ENCODE measurements at regions not wholly inside any gene's neighbourhood (a gene's known extent, or its start where the extent isn't known, plus 50 kb on each side); places are given as distances from the start of the nearest gene placed in this dataset.
A peak's percentile ranks its signal among the peaks of the same experiment; 100 is the strongest.

DNA sequence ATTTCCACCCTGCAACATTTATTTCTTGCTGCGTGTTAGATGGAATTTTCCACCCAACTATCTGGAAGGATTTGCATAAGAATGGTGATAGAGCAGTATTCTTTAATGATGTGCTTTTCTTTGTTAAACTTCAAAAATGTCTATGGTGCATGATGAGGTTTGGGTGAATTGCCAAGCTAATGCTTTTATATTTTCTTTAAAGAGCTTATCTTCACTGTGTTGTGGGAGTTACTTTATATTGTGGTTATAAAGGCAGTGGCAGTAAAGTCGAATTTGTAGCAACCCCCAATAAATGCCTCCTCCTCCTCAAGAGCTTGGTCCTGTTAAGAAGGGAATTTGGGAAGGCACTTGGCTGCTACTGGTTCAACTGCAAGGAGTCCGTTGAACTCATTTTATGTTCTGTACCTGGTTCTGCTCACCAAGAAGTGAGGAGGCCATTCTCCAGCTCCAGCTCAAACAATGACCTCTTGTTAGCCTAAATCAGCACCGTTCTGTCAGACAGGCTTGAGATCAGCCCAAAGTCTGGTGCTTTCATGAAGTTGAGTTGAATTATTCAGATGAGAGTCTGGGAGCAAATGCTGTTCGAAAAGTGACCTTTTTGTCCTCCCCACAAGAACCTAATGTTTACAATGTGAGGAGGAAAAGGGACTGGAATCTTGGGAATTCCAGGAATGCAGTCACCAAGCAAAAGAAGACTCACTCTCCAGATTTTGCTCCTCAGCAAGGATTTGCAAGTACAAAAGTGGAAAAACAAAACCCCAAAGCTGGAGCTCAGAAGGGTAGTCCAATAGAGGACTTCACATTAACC lies 217.0 kb downstream of the TMEM38B start:
- H3K4me3 ChIP-seq (ENCODE audit: severe bottlenecking), result no peak overlapping the region
- TF ChIP-seq, protein P1, sequence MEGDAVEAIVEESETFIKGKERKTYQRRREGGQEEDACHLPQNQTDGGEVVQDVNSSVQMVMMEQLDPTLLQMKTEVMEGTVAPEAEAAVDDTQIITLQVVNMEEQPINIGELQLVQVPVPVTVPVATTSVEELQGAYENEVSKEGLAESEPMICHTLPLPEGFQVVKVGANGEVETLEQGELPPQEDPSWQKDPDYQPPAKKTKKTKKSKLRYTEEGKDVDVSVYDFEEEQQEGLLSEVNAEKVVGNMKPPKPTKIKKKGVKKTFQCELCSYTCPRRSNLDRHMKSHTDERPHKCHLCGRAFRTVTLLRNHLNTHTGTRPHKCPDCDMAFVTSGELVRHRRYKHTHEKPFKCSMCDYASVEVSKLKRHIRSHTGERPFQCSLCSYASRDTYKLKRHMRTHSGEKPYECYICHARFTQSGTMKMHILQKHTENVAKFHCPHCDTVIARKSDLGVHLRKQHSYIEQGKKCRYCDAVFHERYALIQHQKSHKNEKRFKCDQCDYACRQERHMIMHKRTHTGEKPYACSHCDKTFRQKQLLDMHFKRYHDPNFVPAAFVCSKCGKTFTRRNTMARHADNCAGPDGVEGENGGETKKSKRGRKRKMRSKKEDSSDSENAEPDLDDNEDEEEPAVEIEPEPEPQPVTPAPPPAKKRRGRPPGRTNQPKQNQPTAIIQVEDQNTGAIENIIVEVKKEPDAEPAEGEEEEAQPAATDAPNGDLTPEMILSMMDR (IDR thresholded peaks at IDR 0.05; ENCODE audit: poor library complexity, severe bottlenecking), result no peak
- H3K4me1 ChIP-seq (ENCODE audit: insufficient read depth, poor library complexity, severe bottlenecking), result peaks cover 32% of the 10 kb centered on the region
- no peaks in the 10 kb centered on the region for H3K36me3 ChIP-seq (ENCODE audit: low read depth)
- ATAC-seq (ENCODE audit: low read depth) (no peak; the same call in 2 of the 3 replicates), DNase-seq (ENCODE audit: low spot score) (no peak)
- H3K9me3 ChIP-seq (ENCODE audit: severe bottlenecking), result no peaks in the 10 kb centered on the region
- H3K27me3 ChIP-seq (ENCODE audit: insufficient read depth, poor library complexity, severe bottlenecking), result no peaks in the 10 kb centered on the region
- H3K27ac ChIP-seq (ENCODE audit: poor library complexity, severe bottlenecking), result peak overlapping the region; percentile 53

DNA sequence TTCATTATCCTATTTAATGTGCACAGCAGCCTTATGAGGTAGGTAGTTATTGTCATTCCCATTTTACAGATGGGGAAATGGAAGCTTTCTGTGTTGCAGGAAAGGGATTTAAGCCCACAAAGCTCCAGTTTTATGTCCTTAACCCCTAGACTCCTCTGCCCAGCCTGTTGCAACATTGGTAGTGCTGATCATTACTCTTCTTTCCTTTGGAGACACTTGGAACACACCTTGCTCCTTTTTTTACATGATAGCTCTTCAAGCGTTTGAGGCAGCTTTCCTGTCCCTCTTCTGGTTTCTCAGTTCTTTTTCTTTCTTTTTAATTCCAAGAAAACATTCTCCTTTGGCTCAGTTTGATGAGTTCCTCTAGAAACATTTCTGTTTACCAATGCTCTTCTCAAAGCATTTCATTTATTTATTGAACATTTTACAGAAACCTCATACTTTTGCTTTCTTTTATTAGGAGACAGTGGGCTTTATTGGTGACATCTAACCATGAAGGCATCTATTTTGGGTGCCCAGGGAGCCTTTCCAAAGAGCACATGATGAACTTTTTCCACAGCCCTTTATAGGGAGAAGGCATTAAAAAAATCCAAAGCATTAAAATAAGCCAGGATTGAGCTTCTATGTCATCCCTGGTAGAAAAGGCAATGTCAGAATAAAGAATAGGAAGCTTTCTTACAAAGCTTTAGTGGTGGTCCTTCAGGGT lies 218.0 kb downstream of the TMEM38B start:
- ATAC-seq (ENCODE audit: low read depth) (no peak), DNase-seq (ENCODE audit: low spot score) (no peak)
- H3K4me1 ChIP-seq (ENCODE audit: insufficient read depth, poor library complexity, severe bottlenecking), result peaks cover 32% of the 10 kb centered on the region
- H3K4me3 ChIP-seq (ENCODE audit: severe bottlenecking), result no peak overlapping the region
- H3K9me3 ChIP-seq (ENCODE audit: severe bottlenecking), result no peaks in the 10 kb centered on the region
- no peaks in the 10 kb centered on the region for H3K36me3 ChIP-seq (ENCODE audit: low read depth)
- no peaks in the 10 kb centered on the region for H3K27me3 ChIP-seq (ENCODE audit: insufficient read depth, poor library complexity, severe bottlenecking)
- TF ChIP-seq, protein P1 (IDR thresholded peaks at IDR 0.05; ENCODE audit: poor library complexity, severe bottlenecking), result no peak
- peak overlapping the region; percentile 53 for H3K27ac ChIP-seq (ENCODE audit: poor library complexity, severe bottlenecking)

GRCh38 chr9:105912863-105913516 lies 218.6 kb downstream of the TMEM38B start:
- DNase-seq (ENCODE audit: low spot score), result peak; percentile 72
- H3K36me3 ChIP-seq (ENCODE audit: low read depth), result no peaks in the 10 kb centered on the region
- peak; percentile 99 for ATAC-seq (ENCODE audit: low read depth)
- no peak overlapping the region for H3K4me3 ChIP-seq (ENCODE audit: severe bottlenecking)
- H3K9me3 ChIP-seq (ENCODE audit: severe bottlenecking), result no peaks in the 10 kb centered on the region
- TF ChIP-seq, protein P1 (IDR thresholded peaks at IDR 0.05; ENCODE audit: poor library complexity, severe bottlenecking), result no peak
- H3K27ac ChIP-seq (ENCODE audit: poor library complexity, severe bottlenecking), result peak overlapping the region; percentile 53
- H3K4me1 ChIP-seq (ENCODE audit: insufficient read depth, poor library complexity, severe bottlenecking), result peaks cover 30% of the 10 kb centered on the region
- no peaks in the 10 kb centered on the region for H3K27me3 ChIP-seq (ENCODE audit: insufficient read depth, poor library complexity, severe bottlenecking)

DNA sequence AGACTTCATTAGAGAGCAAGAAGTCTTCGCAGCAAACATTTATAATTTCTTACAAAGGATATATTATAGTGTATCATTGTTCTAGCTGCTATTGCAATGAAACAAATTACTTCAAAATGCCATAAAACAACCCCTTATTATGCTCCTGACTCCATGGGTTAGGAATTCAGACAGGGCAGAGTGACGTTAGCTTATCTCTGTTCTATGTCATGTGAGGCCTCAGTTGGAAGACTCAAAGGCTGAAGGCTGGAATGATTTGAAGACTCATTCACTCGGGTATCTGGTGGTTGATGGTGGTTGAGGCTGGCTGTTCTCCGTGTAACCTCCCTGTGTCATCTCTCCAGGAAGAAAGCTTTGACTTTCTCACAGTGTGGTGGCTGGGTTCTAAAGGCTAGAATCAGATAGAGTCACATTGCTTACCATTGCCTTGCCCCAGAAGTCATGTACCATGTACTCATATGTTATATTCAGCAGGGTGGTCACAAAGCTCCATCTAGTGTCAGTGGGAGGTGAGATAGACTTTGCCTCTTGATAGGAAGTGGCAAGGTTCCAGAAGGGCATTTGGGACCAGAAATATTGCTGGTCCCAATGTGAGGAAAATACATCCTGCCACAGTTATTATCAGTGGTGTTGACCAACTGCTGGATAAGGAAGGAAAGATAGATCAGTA lies 226.9 kb downstream of the TMEM38B start:
- TF ChIP-seq, protein P1 (IDR thresholded peaks at IDR 0.05; ENCODE audit: poor library complexity, severe bottlenecking), result no peak
- ATAC-seq (ENCODE audit: low read depth) (no peak), DNase-seq (ENCODE audit: low spot score) (no peak)
- Histone ChIP-seq H3K9me3 (ENCODE audit: severe bottlenecking) (no peaks in the 10 kb centered on the region), H3K4me1 (ENCODE audit: insufficient read depth, poor library complexity, severe bottlenecking) (no peaks in the 10 kb centered on the region), H3K27me3 (ENCODE audit: insufficient read depth, poor library complexity, severe bottlenecking) (no peaks in the 10 kb centered on the region), H3K4me3 (ENCODE audit: severe bottlenecking) (no peak overlapping the region), H3K36me3 (ENCODE audit: low read depth) (no peaks in the 10 kb centered on the region), H3K27ac (ENCODE audit: poor library complexity, severe bottlenecking) (no peak overlapping the region)

Measured in RWPE2 (cell line).